ENCODE measurements at regions not wholly inside any gene's neighbourhood (a gene's known extent, or its start where the extent isn't known, plus 50 kb on each side); places are given as distances from the start of the nearest gene placed in this dataset.

DNA sequence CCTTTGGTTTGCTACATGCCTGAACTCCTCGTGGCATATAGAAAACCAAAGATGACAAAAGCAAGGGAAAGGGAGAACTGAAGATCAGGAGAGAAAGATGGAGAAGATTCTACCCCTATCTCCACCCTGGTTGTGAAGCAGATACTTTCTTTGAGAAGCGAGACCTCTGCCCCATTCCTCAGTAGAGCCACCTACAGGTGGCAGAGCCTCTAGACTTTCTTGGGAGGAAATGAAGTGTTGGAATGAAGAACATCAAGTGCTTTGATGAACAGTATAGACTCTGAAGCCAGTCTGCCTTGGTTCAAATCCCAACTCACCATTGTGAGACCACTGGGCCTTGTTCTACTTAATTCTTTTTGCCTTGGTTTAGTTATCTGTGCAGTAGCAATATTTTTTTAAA lies 348.8 kb upstream of the ETAA1 start:
- no peak for DNase-seq
- intact Hi-C loops (cut with DNase I): no loop called here
- TF ChIP-seq, protein P1, sequence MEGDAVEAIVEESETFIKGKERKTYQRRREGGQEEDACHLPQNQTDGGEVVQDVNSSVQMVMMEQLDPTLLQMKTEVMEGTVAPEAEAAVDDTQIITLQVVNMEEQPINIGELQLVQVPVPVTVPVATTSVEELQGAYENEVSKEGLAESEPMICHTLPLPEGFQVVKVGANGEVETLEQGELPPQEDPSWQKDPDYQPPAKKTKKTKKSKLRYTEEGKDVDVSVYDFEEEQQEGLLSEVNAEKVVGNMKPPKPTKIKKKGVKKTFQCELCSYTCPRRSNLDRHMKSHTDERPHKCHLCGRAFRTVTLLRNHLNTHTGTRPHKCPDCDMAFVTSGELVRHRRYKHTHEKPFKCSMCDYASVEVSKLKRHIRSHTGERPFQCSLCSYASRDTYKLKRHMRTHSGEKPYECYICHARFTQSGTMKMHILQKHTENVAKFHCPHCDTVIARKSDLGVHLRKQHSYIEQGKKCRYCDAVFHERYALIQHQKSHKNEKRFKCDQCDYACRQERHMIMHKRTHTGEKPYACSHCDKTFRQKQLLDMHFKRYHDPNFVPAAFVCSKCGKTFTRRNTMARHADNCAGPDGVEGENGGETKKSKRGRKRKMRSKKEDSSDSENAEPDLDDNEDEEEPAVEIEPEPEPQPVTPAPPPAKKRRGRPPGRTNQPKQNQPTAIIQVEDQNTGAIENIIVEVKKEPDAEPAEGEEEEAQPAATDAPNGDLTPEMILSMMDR (IDR thresholded peaks at IDR 0.05): no peak
- Histone ChIP-seq H3K27ac (no peak overlapping the region), H3K36me3 (ENCODE audit: insufficient read depth in 1 of 2, low read depth in 1 of 2) (no peaks in the 10 kb centered on the region), H3K4me1 (no peaks in the 10 kb centered on the region), H3K4me3 (no peak overlapping the region), H3K9me3 (no peaks in the 10 kb centered on the region), H3K27me3 (ENCODE audit: insufficient read depth in 3 of 3, low read length in 2 of 3) (no peaks in the 10 kb centered on the region)
- ATAC-seq: no peak
- WGBS, 3 donors: 84 to 92% (median 90%) methylated on average over 2 of the region's 2 CpGs

DNA sequence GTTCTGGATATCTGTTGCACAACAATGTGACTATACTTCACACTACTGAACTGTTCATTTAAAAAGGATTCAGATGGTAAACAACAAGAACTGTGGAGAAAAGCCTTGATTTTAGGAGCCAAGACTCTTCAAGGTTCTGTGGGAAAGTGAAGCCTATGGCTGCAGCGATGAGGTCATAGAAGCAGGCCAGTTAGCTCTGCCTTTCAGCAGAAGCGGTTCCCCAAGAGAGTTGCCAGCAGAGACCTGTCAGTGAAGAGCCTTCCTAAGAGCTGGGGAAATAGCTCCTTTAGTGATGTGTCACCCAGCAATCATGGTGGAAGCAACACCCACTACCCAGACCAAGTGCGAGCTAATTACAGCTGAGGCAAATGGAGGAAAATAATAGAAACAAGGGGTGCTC lies 346.5 kb upstream of the ETAA1 start:
- H3K36me3 ChIP-seq (ENCODE audit: insufficient read depth in 1 of 2, low read depth in 1 of 2): no peaks in the 10 kb centered on the region
- TF ChIP-seq, protein P1 (IDR thresholded peaks at IDR 0.05): no peak
- no peak for DNase-seq
- 69 to 80% (median 74%) methylated on average over 3 of the region's 3 CpGs for WGBS, 3 donors
- H3K9me3 ChIP-seq: no peaks in the 10 kb centered on the region
- no peaks in the 10 kb centered on the region for H3K27me3 ChIP-seq (ENCODE audit: insufficient read depth in 3 of 3, low read length in 2 of 3)
- no peak for ATAC-seq
- intact Hi-C loops (cut with DNase I): no loop called here
- H3K27ac ChIP-seq: no peak overlapping the region
- H3K4me1 ChIP-seq: no peaks in the 10 kb centered on the region
- H3K4me3 ChIP-seq: no peak overlapping the region

DNA sequence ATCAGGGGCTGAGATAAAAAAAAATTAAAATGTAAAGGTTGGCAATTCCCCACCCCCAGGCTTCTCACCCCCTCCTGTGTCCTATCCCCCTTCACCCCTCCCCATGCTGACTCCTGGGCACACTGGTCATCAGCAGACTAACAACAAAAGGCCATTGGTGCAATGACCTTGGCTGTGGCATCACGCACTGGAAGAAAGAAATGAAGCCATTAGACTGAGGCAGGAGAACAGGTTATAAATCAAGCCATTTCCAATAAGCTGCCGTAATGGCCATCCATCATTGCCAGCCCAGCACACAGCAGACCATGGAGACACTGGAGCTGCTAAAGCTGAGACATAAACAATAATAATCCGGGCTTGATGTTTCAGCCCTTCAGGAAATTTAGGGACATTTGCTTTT lies 342.4 kb upstream of the ETAA1 start:
- H3K27ac ChIP-seq: no peak overlapping the region
- no peak for DNase-seq
- H3K9me3 ChIP-seq: no peaks in the 10 kb centered on the region
- no peak overlapping the region for H3K4me3 ChIP-seq
- TF ChIP-seq, protein P1 (IDR thresholded peaks at IDR 0.05): no peak
- no peak for ATAC-seq
- 35 to 47% (median 47%) methylated on average over 3 of the region's 3 CpGs for WGBS, 3 donors
- intact Hi-C loops (cut with DNase I): no loop called here
- H3K4me1 ChIP-seq: no peaks in the 10 kb centered on the region
- H3K27me3 ChIP-seq (ENCODE audit: insufficient read depth in 3 of 3, low read length in 2 of 3): no peaks in the 10 kb centered on the region
- H3K36me3 ChIP-seq (ENCODE audit: insufficient read depth in 1 of 2, low read depth in 1 of 2): no peaks in the 10 kb centered on the region

DNA sequence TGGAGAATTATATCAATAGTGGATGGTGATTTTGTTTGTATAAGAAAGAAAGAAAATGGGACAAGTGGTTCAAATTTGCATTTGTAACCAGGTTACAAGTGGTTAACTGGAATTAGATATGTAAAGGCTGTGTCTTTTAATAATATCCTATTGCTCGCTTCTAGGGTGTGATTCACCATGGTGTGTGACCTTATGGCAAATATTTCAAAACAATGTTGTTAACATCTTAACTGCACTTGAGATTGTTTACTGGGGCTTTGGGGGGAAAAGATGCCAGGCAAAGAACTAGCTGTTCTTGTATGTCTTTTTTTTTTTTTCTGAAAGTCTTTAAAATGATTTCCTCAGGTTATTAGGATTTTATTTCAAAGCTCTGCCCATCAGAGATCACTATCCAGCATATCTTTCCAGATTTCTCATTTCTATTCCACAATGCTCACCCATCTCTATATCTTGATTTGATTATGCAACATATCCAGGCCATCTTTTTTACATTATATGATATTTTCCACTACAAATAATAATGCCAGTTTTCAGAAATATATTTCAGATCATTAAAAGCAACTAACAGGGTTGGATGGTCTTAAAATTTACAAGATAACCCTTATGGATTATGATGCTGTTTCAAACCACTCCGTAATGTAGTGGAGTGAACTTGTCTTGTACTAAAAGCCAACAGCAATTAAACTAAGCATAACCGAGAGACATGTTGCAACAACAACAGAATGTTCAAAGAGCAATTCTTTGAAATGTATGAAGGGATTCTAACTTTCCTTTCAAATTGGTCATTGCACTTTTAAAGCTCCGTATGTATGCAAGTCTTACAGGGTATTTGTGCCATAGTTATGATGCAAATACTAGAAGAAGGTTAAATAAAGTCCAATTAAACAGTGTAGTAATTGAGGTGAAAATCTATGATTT lies 341.5 kb upstream of the ETAA1 start:
- Histone ChIP-seq H3K36me3 (ENCODE audit: insufficient read depth in 1 of 2, low read depth in 1 of 2) (no peaks in the 10 kb centered on the region), H3K9me3 (no peaks in the 10 kb centered on the region), H3K4me3 (no peak overlapping the region), H3K4me1 (no peaks in the 10 kb centered on the region), H3K27me3 (ENCODE audit: insufficient read depth in 3 of 3, low read length in 2 of 3) (no peaks in the 10 kb centered on the region), H3K27ac (no peak overlapping the region)
- intact Hi-C loops (cut with DNase I): no loop called here
- no peak for ATAC-seq
- WGBS, 3 donors: 54 to 76% (median 56%) methylated on average over 4 of the region's 4 CpGs
- TF ChIP-seq, protein P1 (IDR thresholded peaks at IDR 0.05): no peak
- no peak for DNase-seq

All from psoas muscle (tissue), 7 donors.